ENCODE measurements at regions not wholly inside any gene's neighbourhood (a gene's known extent, or its start where the extent isn't known, plus 50 kb on each side); places are given as distances from the start of the nearest gene placed in this dataset.

- ChIA-PET CTCF (ENCODE audit: low intra/inter-chr PET ratio) (no interaction called here), POLR2A (no interaction called here)
- in situ Hi-C loops (cut with MboI) = no loop called here
- FAIRE-seq (no peak), DNase-seq (ENCODE audit: extremely low read depth in 1 of 4, low spot score in 3 of 4) (no peak), ATAC-seq (no peak)
- Histone ChIP-seq H3K27me3 (ENCODE audit: control insufficient read depth in 2 of 2, insufficient read depth in 2 of 2, low read length in 2 of 2) (peaks cover 0 to 8% of the 10 kb centered on the region in 2 experiments; a peak in 1 of 5 replicates), H3K79me2 (ENCODE audit: control insufficient read depth, insufficient read depth, low read length) (no peaks in the 10 kb centered on the region), H3K36me3 (ENCODE audit: control insufficient read depth, insufficient read depth, low read length) (no peaks in the 10 kb centered on the region), H3K9me1 (ENCODE audit: control insufficient read depth, insufficient read depth, low read length) (no peaks in the 10 kb centered on the region), H3K9me3 (replicated peaks; ENCODE audit: control insufficient read depth, insufficient read depth, low read depth, low read length) (no peaks in the 10 kb centered on the region), H3K4me1 (replicated peaks in 1 of 2; ENCODE audit: control insufficient read depth in 2 of 2, insufficient read depth in 2 of 2, low read length in 2 of 2) (no peaks in the 10 kb centered on the region), H3K4me3 (no peak overlapping the region), H3K9ac (ENCODE audit: insufficient read depth in 1 of 2, low read depth in 2 of 2, low read length in 2 of 2) (no peak overlapping the region), H2AFZ (ENCODE audit: low read depth, low read length) (no peak overlapping the region), H4K20me1 (replicated peaks; ENCODE audit: control insufficient read depth, insufficient read depth, low read length) (no peaks in the 10 kb centered on the region), H3K27ac (ENCODE audit: extremely low read depth, low read depth, low read length) (no peak overlapping the region), H3K4me2 (ENCODE audit: insufficient read depth, low read length) (no peak overlapping the region)
- WGBS (ENCODE audit: insufficient coverage, low coverage, missing lambda C conversion rate) = 0% methylated on average over 11 of the region's 11 CpGs
- BruUV-seq (replicated peaks) = no TSS peak
- intact Hi-C loops (cut with micrococcal nuclease) = no loop called here
- TF ChIP-seq HSF4 (CRISPR knock-in tag; IDR thresholded peaks at IDR 0.05; ENCODE audit: borderline replicate concordance) (no peak), ZNF655 (CRISPR knock-in tag; IDR thresholded peaks at IDR 0.05) (no peak), FOXK1 (CRISPR knock-in tag; IDR thresholded peaks at IDR 0.05; ENCODE audit: borderline replicate concordance) (no peak), GATA2 (CRISPR knock-in tag; IDR thresholded peaks at IDR 0.05) (no peak), PCBP2 (IDR thresholded peaks at IDR 0.05; ENCODE audit: low read depth, low read length, poor library complexity, severe bottlenecking) (no peak), ZNF79 (CRISPR knock-in tag; IDR thresholded peaks at IDR 0.05; ENCODE audit: low read depth) (no peak), CBFA2T2 (conservative IDR thresholded peaks at IDR 0.05) (no peak), THRB (CRISPR knock-in tag; conservative IDR thresholded peaks at IDR 0.05) (no peak), ZFPM2 (CRISPR knock-in tag; IDR thresholded peaks at IDR 0.05) (no peak), THRA (IDR thresholded peaks at IDR 0.05) (no peak), ZNF444 (CRISPR knock-in tag; IDR thresholded peaks at IDR 0.05) (no peak), YY1 (IDR thresholded peaks at IDR 0.05; ENCODE audit: borderline replicate concordance in 1 of 3, control insufficient read depth in 1 of 3, extremely low read depth in 1 of 3, insufficient read depth in 3 of 3, insufficient read length in 1 of 3, insufficient replicate concordance in 2 of 3, low read depth in 1 of 3, low read length in 2 of 3) (no peak), MAX (CRISPR knock-in tag; IDR thresholded peaks at IDR 0.05) (no peak), ZNF133 (CRISPR knock-in tag; IDR thresholded peaks at IDR 0.05) (no peak), SPI1 (IDR thresholded peaks at IDR 0.05; ENCODE audit: borderline replicate concordance, low read depth, low read length) (no peak), KLF1 (tag; IDR thresholded peaks at IDR 0.05) (no peak), TCF7L2 (IDR thresholded peaks at IDR 0.05; ENCODE audit: low read depth, low read length) (no peak), DLX4 (CRISPR knock-in tag; IDR thresholded peaks at IDR 0.05) (no peak)
These were observed 439.8 kb downstream of the RNF144A start for GRCh38 chr2:7356909-7357584.

Measured in K562 (cell line).